ENCODE measurements at regions not wholly inside any gene's neighbourhood (a gene's known extent, or its start where the extent isn't known, plus 50 kb on each side); places are given as distances from the start of the nearest gene placed in this dataset.

GRCh38 chr12:27898022-27898421, 74.5 kb downstream of the PTHLH start:
- TF ChIP-seq CTCF (IDR thresholded peaks at IDR 0.05) (no peak), ZFX (IDR thresholded peaks at IDR 0.05; ENCODE audit: borderline replicate concordance) (no peak)

All from 22Rv1 (cell line).